Retinal pigment epithelial cell (primary cell): ENCODE measurements at regions not wholly inside any gene's neighbourhood (a gene's known extent, or its start where the extent isn't known, plus 50 kb on each side); places are given as distances from the start of the nearest gene placed in this dataset.

Experiments
- DNase-seq: peaks from one replicate; pipeline ENCODE4 v3.0.0-alpha.2; 2010; ENCODE audit warnings: low read depth
- H3K4me3 ChIP-seq: 2 replicates; pipeline ENCODE4 v1.5.1; 2011; ENCODE audit warnings: mild to moderate bottlenecking, low read length, control low read depth, moderate library complexity
- TF ChIP-seq, protein P1 (sequence below): conservative IDR thresholded peaks from 2 replicates; pipeline ENCODE4 v1.5.1; 2011; ENCODE audit warnings: low read depth, low read length, control low read depth, inconsistent platforms

DNA sequence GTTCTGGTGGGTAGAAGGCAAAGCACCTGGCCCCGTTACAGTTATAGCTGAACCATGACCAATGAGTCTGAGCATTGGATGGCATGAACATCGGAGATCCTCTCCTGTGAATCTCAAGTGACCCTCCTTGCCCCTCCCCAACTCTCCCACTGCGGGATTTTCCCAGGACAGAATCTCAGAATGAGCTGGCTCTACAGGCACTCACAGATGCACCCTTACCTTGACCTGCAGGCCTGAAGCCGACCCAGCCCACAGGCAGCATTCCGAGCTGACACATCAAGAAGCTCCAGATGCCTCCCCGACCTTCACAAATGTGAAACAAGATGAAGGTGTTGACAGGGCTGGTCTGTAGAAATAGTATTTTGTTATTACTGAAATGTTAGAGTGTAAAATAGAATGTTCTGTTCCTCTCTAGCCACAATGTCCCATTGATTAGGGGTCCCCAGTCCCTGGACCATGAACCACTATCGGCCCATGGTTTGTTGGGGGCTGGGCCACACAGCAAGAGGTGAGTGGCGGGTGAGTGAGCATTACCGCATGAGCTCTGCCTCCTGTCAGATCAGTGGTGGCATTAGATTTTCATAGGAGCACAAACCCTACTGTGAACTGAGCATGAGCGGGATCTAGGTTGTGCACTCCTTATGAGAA is 263.4 kb downstream of the AUH start:
- TF ChIP-seq, protein P1, sequence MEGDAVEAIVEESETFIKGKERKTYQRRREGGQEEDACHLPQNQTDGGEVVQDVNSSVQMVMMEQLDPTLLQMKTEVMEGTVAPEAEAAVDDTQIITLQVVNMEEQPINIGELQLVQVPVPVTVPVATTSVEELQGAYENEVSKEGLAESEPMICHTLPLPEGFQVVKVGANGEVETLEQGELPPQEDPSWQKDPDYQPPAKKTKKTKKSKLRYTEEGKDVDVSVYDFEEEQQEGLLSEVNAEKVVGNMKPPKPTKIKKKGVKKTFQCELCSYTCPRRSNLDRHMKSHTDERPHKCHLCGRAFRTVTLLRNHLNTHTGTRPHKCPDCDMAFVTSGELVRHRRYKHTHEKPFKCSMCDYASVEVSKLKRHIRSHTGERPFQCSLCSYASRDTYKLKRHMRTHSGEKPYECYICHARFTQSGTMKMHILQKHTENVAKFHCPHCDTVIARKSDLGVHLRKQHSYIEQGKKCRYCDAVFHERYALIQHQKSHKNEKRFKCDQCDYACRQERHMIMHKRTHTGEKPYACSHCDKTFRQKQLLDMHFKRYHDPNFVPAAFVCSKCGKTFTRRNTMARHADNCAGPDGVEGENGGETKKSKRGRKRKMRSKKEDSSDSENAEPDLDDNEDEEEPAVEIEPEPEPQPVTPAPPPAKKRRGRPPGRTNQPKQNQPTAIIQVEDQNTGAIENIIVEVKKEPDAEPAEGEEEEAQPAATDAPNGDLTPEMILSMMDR = no peak
- no peak for DNase-seq
- H3K4me3 ChIP-seq = no peak overlapping the region

DNA sequence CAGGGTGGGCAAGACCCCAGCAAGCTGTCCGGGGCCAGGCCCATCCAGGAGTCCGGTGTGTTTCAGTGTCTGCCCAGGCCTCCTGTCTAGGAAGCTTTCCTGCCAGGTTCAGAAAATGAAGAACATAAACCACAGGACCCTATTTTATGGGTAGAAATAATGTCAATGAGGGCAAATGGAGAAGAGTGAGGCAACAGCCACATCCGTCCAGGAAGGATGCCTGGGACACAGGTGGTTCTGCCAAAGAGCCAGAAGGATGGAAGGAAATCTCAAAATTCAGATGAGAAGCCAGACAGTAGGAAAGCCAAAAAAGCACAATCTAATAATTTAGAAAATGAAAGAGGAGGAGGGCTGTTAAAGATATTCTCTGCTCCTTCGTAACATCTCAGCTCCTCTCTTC is 262.3 kb downstream of the AUH start:
- TF ChIP-seq, protein P1 = no peak

DNA sequence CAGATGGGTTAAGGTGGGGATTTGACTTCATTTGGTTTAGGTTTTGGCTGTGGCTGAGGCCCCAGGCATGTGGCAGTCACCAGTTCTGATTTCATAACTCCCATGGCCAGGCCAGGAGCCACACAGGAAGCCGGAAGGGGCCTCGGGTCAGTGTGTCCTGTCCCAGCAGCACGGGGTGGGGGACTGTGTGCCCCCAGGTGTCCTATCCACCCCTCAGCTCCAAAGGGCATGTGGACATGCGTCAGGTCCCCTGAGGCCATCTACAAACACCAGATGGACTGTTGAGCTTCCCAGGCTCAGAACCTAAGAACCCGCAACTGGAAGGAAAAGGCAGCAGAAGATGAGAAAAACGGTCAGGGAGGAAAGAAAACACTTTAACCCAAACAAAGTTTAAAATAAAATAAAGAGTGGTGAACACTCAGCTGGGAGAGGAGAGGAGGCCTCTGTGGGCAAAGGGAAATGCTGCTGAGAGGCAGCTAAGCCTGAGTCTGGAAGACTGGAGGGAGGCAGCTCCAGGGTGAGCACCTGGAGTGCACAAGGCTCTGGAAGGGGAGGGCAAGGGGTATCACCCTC is 260.8 kb downstream of the AUH start:
- H3K4me3 ChIP-seq = no peak overlapping the region
- no peak for DNase-seq
- TF ChIP-seq, protein P1 = no peak

More for the DNA sequence above, 262.3 kb downstream of the AUH start:
- no peak for DNase-seq
- H3K4me3 ChIP-seq = no peak overlapping the region

DNA sequence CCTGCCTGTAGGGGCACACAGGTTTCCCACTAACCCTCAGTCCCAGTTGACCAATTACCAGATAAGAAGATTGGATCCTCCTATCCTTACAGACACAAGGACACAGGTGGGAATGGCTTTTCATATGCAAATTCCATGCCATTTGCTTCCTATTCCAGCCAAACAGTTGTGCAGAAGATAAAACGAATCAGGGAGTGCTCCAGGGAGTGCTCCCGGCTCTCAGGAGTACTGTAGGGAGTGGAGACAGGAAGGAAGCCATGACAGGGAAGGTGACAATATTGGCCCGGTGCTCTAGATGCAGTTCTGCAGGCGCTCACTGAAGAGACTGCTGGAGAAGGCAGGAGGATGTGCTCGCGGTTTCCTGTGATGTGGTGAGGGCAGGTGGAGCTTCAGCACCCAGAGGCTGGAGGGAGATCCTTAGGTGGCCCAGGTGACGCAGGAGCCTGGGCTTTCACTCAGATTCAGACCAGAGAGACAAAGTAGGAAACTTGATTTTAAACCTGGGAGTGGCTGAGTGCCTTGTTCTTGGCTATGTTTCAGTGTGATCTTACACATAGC is 260.0 kb downstream of the AUH start:
- H3K4me3 ChIP-seq = no peak overlapping the region
- TF ChIP-seq, protein P1 = no peak
- DNase-seq = no peak

DNA sequence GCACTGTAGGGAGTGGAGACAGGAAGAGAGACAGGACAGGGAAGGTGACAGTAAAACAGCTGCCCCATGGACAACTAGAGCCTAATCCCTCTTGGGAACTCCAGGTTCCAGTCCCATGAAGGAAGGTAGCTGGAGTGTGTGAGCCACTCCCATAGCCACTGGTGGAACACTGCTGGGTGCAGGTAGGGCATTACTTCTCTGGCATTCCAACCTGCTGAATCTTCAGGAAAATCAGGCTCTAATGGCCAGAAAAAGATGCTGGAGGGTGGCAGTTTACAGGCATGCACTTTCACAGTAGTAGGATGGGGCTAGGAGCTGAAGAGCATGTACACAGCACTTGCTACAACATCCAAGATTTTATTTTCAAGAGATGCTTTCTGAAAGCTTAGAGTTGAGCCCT is 259.4 kb downstream of the AUH start:
- no peak for DNase-seq
- H3K4me3 ChIP-seq = no peak overlapping the region
- TF ChIP-seq, protein P1 = no peak

DNA sequence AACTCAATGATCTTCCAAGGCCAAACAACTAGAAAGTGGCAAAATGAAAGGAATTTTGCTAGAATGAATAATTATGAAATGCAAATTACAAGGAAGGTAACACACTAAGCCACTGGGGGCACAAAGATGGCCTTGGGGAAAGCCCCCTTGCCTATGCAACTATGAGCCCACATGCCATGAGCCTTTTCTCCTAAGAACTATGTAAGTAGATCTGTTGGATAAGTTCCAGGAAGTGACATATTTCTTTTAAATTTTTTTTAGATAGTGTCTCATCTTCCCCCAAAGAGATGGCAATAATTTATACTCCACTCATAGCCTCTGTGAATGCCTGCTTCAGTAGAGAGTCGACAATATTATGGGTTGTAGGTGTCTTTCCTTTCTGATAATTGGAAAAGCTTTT is 257.8 kb downstream of the AUH start:
- no peak for DNase-seq
- TF ChIP-seq, protein P1 = no peak
- H3K4me3 ChIP-seq = no peak overlapping the region
